ENCODE measurements at regions not wholly inside any gene's neighbourhood (a gene's known extent, or its start where the extent isn't known, plus 50 kb on each side); places are given as distances from the start of the nearest gene placed in this dataset.

- TF ChIP-seq TAF1 (IDR thresholded peaks at IDR 0.05; ENCODE audit: borderline replicate concordance, low read depth, low read length), result no peak
- no peak for TF ChIP-seq POLR2A (IDR thresholded peaks at IDR 0.05; ENCODE audit: low read depth, low read length)
- TF ChIP-seq POLR2AphosphoS5 (IDR thresholded peaks at IDR 0.05; ENCODE audit: low read depth, low read length), result no peak
Measured at GRCh38 chr5:100424017-100424416, 111.2 kb upstream of the FAM174A start.
